Esophagus muscularis mucosa (tissue), 4 donors: ENCODE measurements at regions not wholly inside any gene's neighbourhood (a gene's known extent, or its start where the extent isn't known, plus 50 kb on each side); places are given as distances from the start of the nearest gene placed in this dataset.

Experiments used
- DNase-seq: peaks from one replicate; pipeline ENCODE4 v3.0.0-alpha.2; 2017; ENCODE audit errors: extremely low spot score
- H3K27ac ChIP-seq, 4 donors: fragments of 200-600 bp; sonication (generic); replicated peaks in 1 of 4; 1 replicate in 3 of 4; 2 replicates in 1 of 4; pipeline ENCODE4 v1.5.1; 2016 to 2019; ENCODE audit warnings: mild to moderate bottlenecking in 1 of 4
- H3K27me3 ChIP-seq, 4 donors: fragments of 200-600 bp; sonication (generic); one replicate each; pipeline versions ENCODE4 v1.5.1 to v1.6.0; 2016 to 2019
- H3K36me3 ChIP-seq, 4 donors: fragments of 200-600 bp; sonication (generic); one replicate each; pipeline ENCODE4 v1.5.1; 2016 to 2019
- H3K4me1 ChIP-seq, 4 donors: fragments of 200-600 bp; sonication (generic); one replicate each; pipeline ENCODE4 v1.5.1; 2016 to 2019
- H3K4me3 ChIP-seq, 4 donors: fragments of 200-600 bp; sonication (generic); 1 replicate in 2 of 4; 2 replicates in 2 of 4; pipeline ENCODE4 v1.5.1; 2016 to 2019; ENCODE audit warnings: mild to moderate bottlenecking in 4 of 4, moderate library complexity in 1 of 4
- H3K9me3 ChIP-seq, 4 donors: fragments of 200-600 bp; sonication (generic); 1 replicate in 3 of 4; 2 replicates in 1 of 4; pipeline ENCODE4 v1.5.1; 2016 to 2019
- CTCF ChIP-seq, 3 experiments: fragments of 200-600 bp in 2 of 3; fragments of 450-650 bp in 1 of 3; sonication (generic) in 2 of 3; IDR thresholded peaks; one replicate each; pipeline ENCODE4 v1.5.1; 2017 to 2019; ENCODE audit warnings: antibody characterized with exemption in 3 of 3, mild to moderate bottlenecking in 2 of 3, moderate library complexity in 1 of 3
- EP300 ChIP-seq: sonication (generic); formaldehyde crosslinking; IDR thresholded peaks from one replicate; pipeline ENCODE4 v1.6.1; 2017; ENCODE audit warnings: antibody characterized with exemption
- POLR2A ChIP-seq: fragments of 450-650 bp; IDR thresholded peaks from one replicate; pipeline ENCODE4 v1.6.1; 2017; ENCODE audit warnings: antibody characterized with exemption, moderate library complexity, mild to moderate bottlenecking, low read depth
- POLR2AphosphoS5 ChIP-seq, 2 donors: sonication (generic); formaldehyde crosslinking; IDR thresholded peaks; one replicate each; pipeline ENCODE4 v1.6.1; 2017; ENCODE audit warnings: antibody characterized with exemption in 2 of 2
- whole genome bisulfite sequencing: methylation state at CpG from one replicate; pipeline ENCODE4 v1.1.5; 2018; 5-methylcytosine and 5-hydroxymethylcytosine counted together
- intact Hi-C: fragments of 100-400 bp; cut with DNase I; formaldehyde crosslinking; loops from one replicate; pipeline ENCODE4 v1.15.1; 2023

DNA sequence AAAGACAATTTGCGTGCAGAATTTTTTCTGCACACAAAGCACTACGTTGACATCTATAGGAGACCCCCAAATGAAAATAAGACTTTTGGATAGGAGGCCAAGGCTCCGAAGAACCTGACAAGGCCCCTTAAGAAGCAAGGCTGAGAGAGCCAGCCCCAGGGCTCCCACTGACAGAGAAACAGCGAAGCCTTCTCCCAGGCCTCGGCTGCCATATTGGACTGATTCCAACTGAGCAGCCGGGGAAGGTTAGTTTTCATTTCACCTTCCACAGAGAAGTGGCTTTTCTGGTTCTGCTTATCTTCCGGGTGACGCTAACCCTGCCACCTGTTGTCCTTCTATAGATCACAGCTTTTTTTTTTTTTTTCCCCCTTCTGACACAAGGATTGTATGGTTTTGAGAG lies 356.7 kb downstream of the SOX9 start:
- Histone ChIP-seq H3K36me3 (no peaks in the 10 kb centered on the region), H3K4me3 (no peak overlapping the region), H3K9me3 (peaks cover 0 to 14% (median 10%) of the 10 kb centered on the region in 4 donors), H3K27me3 (peaks cover 0 to 34% (median 0%) of the 10 kb centered on the region in 4 donors), H3K4me1 (no peaks in the 10 kb centered on the region), H3K27ac (no peak overlapping the region)
- TF ChIP-seq POLR2A = no peak
- TF ChIP-seq POLR2AphosphoS5 (IDR thresholded peaks at IDR 0.05) = no peak
- no peak for TF ChIP-seq EP300
- TF ChIP-seq CTCF (IDR thresholded peaks at IDR 0.05) = no peak
- intact Hi-C loops = no loop called here
- 80% methylated on average over 8 of the region's 8 CpGs for WGBS
- no peak for DNase-seq

DNA sequence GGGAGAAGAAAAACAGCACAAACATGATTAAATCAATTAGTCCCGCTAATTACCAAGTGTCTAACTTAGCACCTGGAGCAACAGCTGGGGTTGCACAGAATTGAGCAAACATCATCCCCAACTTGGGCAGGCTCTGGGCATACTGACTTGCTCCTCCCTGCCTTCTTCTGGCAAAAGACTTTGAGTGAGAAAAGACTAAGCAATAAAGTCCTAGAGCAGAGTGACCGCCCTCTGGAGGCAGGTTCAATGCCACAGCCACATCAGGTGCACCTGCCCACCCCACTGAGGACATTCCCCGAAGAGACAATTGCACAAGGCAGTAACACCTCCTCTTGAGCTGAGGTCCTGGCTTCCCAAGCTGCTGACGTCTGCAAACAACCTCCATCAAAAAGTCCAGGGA lies 358.3 kb downstream of the SOX9 start:
- no peaks in the 10 kb centered on the region for H3K36me3 ChIP-seq
- no peaks in the 10 kb centered on the region for H3K4me1 ChIP-seq
- DNase-seq = no peak
- peaks cover 0 to 10% (median 7%) of the 10 kb centered on the region in 4 donors for H3K9me3 ChIP-seq
- intact Hi-C loops = no loop called here
- peaks cover 0 to 37% (median 0%) of the 10 kb centered on the region in 4 donors for H3K27me3 ChIP-seq
- whole genome bisulfite sequencing = 91% methylated on average over 3 of the region's 4 CpGs
- H3K27ac ChIP-seq = no peak overlapping the region
- TF ChIP-seq CTCF (IDR thresholded peaks at IDR 0.05) = no peak
- TF ChIP-seq EP300 = no peak
- no peak for TF ChIP-seq POLR2A
- TF ChIP-seq POLR2AphosphoS5 (IDR thresholded peaks at IDR 0.05) = no peak
- H3K4me3 ChIP-seq = no peak overlapping the region

GRCh38 chr17:72481572-72481971 lies 360.8 kb downstream of the SOX9 start:
- Histone ChIP-seq H3K27me3 (peaks cover 0 to 40% (median 0%) of the 10 kb centered on the region in 4 donors), H3K4me3 (no peak overlapping the region), H3K9me3 (no peaks in the 10 kb centered on the region), H3K4me1 (no peaks in the 10 kb centered on the region), H3K27ac (no peak overlapping the region), H3K36me3 (no peaks in the 10 kb centered on the region)
- intact Hi-C loops = no loop called here
- 89% methylated on average over 2 of the region's 2 CpGs for WGBS
- TF ChIP-seq POLR2AphosphoS5 (IDR thresholded peaks at IDR 0.05) = no peak
- no peak for TF ChIP-seq EP300
- TF ChIP-seq CTCF (IDR thresholded peaks at IDR 0.05) = no peak
- DNase-seq = no peak

GRCh38 chr17:72485596-72485995 lies 364.8 kb downstream of the SOX9 start:
- Histone ChIP-seq H3K4me1 (peaks cover 0 to 9% (median 3%) of the 10 kb centered on the region in 4 donors), H3K27me3 (peaks cover 0 to 24% (median 0%) of the 10 kb centered on the region in 4 donors), H3K4me3 (no peak overlapping the region), H3K36me3 (no peaks in the 10 kb centered on the region), H3K9me3 (peaks cover 0 to 1% (median 0%) of the 10 kb centered on the region in 4 donors), H3K27ac (no peak overlapping the region)
- intact Hi-C loops = no loop called here
- TF ChIP-seq EP300 (no peak), POLR2AphosphoS5 (IDR thresholded peaks at IDR 0.05) (no peak), CTCF (IDR thresholded peaks at IDR 0.05) (no peak)
- DNase-seq = no peak
- WGBS = 67% methylated on average over 4 of the region's 4 CpGs

DNA sequence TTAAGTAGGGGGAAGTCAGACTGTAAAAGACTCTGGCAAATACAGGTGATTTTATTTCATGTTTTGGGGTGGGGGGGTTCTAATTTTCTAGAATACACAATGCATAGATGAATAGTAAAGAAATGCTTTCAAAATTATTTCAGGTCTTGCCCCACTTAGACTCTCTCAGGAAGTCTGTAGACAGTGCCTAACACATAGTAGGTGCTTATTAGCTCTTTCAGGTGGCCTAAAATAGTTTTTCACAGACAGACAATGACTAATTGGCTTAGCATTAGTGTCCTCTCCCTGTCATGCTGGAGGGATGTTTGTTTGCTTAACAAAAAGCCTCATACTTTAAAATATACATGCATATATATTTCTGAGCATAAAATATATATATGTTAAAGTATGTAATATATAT lies 366.0 kb downstream of the SOX9 start:
- no peak for TF ChIP-seq POLR2A
- no peak for TF ChIP-seq CTCF (IDR thresholded peaks at IDR 0.05)
- TF ChIP-seq POLR2AphosphoS5 (IDR thresholded peaks at IDR 0.05) = no peak
- no peak for TF ChIP-seq EP300
- H3K4me1 ChIP-seq = peaks cover 0 to 9% (median 3%) of the 10 kb centered on the region in 4 donors
- intact Hi-C loops = no loop called here
- H3K36me3 ChIP-seq = no peaks in the 10 kb centered on the region
- no peak overlapping the region for H3K4me3 ChIP-seq
- peaks cover 0 to 32% (median 0%) of the 10 kb centered on the region in 4 donors for H3K27me3 ChIP-seq
- DNase-seq = no peak
- H3K27ac ChIP-seq = no peak overlapping the region
- H3K9me3 ChIP-seq = peaks cover 0 to 3% (median 0%) of the 10 kb centered on the region in 4 donors
